HG03039 (cell line): ENCODE measurements at regions not wholly inside any gene's neighbourhood (a gene's known extent, or its start where the extent isn't known, plus 50 kb on each side); places are given as distances from the start of the nearest gene placed in this dataset.

Experiments
- ATAC-seq: cut with Tn5 transposase; IDR thresholded peaks from one replicate; pipeline ENCODE4 v1.9.1; 2021; ENCODE audit warnings: mild to moderate bottlenecking, moderate library complexity; ENCODE audit not compliant: unreplicated experiment

- no peak for ATAC-seq
These were observed 314.1 kb downstream of the TCERG1L start for GRCh38 chr10:130997267-130998045.

DNA sequence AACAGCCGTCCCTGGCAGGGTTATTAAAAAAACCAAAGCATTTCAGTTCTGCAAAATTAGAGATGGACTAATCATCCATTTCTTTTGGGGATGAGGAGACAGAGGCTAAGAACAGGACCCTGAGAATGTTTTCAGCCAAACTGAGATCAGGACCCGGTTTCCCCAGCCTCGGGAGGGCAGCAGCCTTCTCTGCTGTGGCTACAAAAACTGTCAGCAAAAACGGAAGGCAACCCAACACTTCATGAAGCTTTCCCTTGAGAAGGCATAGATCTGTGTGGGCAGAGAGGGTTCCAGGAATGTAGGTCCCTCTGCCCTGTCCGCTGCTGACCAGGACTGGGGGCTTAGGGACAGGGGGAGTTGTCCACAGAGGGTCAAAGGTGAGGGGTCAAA lies 313.5 kb downstream of the TCERG1L start:
- no peak for ATAC-seq

DNA sequence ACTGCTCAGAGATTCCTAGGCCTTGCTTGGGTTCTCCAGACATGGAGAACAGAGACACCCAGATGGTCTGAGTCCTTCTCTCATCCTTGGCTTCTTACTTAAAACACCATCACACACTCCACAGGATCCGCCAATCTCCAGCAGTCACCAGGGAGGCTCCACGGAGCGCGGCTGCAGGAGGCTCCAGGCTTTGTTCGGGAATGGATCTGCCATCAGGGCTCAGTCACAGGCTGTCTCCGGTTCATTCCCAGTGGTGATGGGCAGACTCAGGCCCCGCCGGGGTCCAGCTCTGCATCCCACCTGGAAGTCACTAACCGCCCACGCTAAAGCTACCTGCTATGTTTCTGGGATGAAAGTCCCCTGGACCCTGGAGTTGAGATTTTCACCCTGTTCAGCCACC lies 312.9 kb downstream of the TCERG1L start:
- ATAC-seq = no peak

GRCh38 chr10:130999376-131000202 lies 311.9 kb downstream of the TCERG1L start:
- no peak for ATAC-seq

DNA sequence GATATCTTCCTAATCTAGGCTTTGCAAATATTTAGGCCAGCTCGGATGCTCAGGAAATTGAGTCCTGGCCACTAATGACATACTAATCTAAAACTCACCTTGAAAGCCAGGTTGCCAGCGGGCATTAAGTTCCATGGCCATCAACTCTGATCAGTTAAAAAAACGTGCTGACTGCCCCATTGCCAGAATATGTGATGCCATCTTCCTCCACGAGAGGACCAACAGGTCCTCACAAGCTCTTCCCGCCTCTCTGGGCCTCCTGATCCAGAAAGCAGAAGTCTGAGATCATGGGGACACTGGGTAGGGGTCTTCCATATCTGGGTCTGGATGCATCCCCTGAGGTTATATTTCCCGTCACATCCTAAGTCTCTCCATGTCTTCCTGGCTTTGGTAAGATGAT lies 311.3 kb downstream of the TCERG1L start:
- no peak for ATAC-seq

GRCh38 chr10:131000743-131001142 lies 310.8 kb downstream of the TCERG1L start:
- ATAC-seq = no peak

- no peak for ATAC-seq
These were observed 310.1 kb downstream of the TCERG1L start for GRCh38 chr10:131001438-131001837.

DNA sequence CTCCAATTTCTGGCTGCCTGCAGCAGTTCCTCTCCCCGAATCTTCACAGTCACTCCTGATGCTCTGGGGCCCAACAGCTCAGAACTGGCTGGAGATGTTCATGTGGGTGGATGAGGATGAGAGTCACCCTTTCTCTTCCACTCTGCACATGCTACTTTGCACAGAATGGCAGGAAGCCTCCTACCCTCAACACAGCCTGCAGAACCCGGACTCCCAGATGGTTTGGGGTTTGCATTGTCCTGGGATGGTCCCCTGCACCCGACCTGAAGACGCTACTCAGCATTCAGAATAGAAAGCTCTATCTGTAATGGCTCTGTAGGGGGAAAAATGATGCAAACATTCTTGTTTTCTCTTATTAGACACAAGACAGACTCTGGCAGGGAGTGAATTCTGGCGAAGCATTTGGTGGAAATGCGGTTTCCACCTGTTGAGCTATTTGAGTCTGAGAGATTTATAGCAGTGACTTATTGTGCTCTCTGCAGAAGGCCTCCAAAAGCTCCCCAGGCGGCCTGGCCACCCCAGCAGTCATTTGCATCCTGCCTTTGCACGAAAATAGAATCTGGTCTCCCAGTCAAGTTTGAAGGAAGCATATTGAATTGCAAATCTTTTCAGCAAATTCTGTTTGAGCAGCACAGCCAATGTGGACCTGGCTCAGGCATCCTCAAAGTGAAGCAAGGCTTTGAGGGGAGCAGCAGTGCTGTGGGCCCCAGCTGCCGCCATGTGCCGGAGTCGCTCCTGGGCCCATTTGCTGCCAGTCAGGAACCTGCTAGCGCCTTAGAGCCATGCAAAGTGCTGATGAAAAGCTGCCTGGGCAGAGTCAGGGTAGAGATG lies 309.3 kb downstream of the TCERG1L start:
- ATAC-seq = no peak

DNA sequence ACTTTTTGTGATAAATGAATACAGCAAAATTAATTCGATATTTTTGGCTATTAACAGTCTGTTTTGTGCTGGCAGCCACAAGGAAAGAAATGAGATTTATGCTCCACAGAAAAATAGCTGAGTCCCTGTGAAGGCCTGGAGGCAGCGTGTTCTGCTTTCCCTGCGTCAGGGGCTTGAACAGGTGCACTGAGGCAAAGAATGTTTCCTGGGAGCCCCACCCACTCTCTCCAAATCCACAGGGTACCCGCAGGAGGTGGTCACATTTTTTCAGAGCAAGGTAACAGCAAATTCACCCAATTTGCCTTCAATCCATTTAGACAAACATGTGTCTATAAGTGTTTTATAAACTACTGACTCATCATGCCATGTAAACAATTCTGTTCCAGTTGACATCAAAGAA lies 308.1 kb downstream of the TCERG1L start:
- no peak for ATAC-seq

DNA sequence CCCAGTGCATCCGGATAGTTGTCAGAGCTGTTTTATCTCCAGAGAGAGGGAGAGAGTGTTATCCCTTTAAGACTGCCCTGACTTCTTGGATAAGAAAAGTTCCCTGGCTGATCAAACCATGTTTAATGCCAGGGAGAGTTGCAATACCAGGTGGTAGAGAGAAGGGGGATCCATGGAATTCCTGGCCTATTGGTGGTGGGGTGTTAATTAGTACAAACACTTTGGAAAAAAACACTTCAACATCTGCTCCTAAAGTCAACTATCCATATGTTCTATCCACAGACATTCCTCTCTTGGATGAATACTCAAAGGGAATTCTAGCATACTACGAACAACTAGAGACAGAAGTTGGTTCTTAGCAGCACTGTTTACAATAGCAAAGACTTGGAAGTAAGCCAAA lies 307.2 kb downstream of the TCERG1L start:
- ATAC-seq = no peak

DNA sequence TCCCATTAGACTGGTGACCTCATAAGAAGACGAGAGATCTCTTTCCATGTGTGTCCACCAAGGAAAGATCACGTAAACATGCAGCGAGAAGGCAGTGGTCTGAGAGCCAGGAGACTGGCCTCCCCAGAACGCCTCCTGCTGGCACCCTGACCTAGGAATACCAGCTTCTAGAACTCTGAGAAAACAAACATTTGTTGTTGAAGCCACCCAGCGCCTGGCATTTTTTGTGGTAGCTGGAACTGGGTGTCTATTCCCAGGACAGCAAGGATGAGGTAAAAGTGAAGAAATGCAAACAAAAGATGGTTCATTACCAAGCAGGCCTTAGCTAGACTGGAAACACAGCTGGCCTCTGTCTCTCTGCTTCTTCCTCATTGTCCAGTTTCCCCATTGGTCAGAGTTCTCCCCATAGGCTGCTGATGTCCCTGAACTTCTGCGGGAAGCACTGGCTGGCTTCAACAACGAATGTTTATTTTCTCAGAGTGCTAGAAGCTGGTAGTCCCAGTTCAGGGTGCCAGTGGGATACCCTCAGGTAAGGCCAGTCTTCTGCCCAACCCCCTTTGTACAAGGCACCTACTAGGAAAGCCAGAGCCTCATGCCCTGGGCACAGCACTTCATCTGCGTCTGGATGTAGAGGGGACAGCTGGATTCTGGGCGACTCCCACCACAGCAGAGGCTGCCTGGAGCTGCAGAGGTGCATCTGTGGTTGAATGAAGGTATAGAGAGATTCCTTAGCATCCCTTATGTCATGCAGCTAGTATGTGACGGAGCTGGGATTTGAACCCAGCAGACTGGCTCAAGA lies 304.9 kb downstream of the TCERG1L start:
- ATAC-seq = no peak

DNA sequence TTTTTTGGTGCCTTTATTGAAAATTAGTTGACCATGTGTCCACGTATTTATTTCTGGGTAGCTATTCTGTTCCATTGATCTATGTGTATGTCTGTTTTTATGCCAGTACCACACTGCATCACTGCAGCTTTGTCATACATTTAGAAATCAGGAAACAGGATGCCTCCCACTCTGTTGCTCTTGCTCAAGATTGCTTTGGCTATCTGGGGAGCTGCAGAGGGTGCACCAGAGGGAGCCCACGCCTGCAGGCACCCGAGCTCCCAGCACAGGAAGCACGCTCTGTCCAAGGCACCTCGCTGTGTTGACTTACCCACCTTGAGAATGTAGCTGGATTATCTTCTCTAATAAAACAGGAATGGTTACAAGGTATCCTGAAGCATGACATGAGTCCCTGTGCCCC lies 301.7 kb downstream of the TCERG1L start:
- no peak for ATAC-seq

DNA sequence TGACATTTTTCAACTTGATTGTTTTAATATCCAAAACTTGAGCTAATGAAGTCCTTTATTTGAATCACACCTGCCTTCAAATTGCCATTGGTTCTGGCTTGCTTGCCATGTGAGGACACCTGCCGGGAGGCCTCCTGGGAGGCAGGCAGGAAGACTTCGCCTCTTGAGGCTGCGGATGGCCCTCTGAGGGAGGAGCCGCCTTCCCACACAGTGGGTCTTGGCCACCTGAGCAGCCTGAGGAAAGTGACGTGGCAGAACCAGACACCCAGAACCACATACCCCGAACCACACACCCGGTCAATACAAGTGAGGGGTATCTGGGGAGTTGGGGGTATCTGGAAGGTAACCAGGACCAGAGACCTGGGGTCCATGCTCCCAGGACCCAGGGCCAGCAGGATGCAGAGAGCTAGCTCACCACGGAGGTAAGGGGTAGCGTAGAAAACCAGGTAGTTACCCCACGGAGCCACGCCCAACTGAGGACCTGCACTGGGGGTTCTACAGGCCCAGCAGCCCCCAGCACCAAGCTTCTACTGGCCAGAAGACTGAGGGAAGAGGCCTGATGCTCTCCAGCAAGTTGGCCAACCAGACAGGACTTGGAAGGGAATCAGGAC lies 300.5 kb downstream of the TCERG1L start:
- no peak for ATAC-seq

GRCh38 chr10:131011936-131012640 lies 299.4 kb downstream of the TCERG1L start:
- no peak for ATAC-seq

GRCh38 chr10:131012641-131012985 lies 298.9 kb downstream of the TCERG1L start:
- no peak for ATAC-seq

GRCh38 chr10:131013281-131013912 lies 298.1 kb downstream of the TCERG1L start:
- no peak for ATAC-seq

DNA sequence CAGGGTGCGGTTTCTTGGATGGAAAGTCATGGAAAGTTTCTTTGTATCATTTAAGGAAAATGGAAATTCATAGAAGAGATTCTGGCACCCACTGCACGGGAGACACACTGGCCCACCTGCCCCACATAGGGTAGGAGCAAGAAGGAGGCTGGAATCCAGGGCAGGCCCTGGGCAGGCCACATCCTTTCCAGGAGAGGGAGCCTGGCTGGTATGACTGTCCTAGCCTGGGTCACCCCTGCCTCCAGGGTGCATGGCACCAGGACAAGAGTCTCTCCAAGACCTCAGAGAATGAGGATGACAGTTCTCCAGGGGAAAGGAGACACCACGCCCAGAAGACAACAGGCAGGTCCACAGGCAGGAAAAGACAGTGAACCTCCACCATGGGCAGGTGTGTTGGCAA lies 297.2 kb downstream of the TCERG1L start:
- no peak for ATAC-seq

DNA sequence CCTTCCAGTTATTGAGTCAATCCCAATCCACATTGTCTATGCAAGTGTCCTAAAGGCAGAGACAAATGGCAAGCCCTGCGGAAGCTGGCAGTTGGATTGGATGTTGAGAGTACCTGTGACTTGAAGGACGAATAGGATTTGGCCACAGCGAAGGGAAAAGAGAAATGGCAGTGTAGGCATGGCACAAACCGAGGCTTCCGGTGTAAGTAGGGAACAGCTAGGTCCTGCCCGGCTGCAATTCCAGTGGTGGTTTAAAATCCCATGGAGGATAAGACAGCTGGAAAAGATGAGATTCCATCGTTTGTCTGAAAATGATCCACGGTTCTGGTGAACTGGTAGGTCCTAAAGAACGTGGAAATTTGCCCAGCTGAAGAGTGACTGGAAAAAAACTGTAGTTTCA lies 296.2 kb downstream of the TCERG1L start:
- no peak for ATAC-seq

- no peak for ATAC-seq
These were observed 295.0 kb downstream of the TCERG1L start for GRCh38 chr10:131016556-131016955.
